Activated CD4-positive, CD25-positive, alpha-beta regulatory T cell treated with anti-CD3 and anti-CD28 coated beads, Interleukin-2, amount 50 U/mL, for 16 hours (primary cell): ENCODE measurements at regions not wholly inside any gene's neighbourhood (a gene's known extent, or its start where the extent isn't known, plus 50 kb on each side); places are given as distances from the start of the nearest gene placed in this dataset.

Experiments used
- DNase-seq: peaks from one replicate; pipeline ENCODE4 v3.0.0-alpha.2; 2020; ENCODE audit warnings: low read depth, low spot score

GRCh38 chr2:173818285-173818684, 146.9 kb downstream of the SP3 start:
- no peak for DNase-seq

- DNase-seq = no peak
Observed at GRCh38 chr2:173819852-173820251, 145.3 kb downstream of the SP3 start.

DNA sequence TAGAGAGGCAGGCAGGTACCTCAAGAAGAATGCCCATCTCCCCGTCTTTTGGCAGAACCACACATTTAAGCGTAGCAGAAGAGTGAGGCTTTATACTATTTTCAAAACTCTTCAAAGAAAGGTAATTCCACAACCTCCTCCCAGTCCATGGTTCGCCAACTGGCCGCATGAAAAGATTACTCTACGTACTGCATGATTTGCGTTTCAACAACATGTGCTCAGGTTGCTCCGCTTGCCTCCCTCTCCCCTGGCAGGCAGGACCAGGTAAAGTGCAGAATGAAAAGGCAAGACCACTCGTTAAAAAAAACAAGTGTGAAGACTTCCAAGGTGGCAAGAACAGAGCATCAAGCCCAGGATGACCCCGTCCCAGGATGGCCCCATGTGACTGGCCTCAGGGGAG, 143.7 kb downstream of the SP3 start:
- DNase-seq = no peak

DNA sequence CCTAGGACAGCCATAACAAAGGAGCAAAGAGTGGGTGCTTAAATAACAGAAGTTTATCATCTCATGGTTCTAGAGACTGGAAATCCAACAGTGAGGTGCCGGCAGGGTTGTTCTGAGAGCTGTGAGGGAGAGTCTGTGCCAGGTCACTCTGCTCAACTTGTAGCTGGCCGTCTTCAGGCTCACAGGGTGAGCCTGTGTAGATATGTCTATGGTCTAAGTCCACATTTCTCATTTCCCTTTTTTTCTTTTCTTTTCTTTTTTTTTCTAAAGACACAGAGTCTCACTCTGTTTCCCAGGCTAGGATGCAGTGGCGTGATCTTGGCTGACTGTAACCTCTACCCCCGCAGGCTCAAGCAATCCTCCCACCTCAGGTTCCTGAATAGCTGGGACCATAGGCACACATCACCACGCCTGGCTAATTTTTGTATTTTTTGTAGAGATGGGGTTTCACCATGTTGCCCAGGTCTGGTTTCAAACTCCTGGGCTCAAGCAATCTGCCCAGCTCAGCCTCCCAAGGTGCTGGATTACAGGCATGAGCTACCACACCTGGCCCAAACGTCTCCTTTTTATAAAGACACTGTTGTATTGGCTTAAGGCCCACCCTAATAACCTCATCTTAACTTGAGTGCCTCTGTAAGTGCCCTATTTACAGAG, 142.2 kb downstream of the SP3 start:
- DNase-seq = no peak

- DNase-seq = no peak
Observed at GRCh38 chr2:173823543-173823939, 141.6 kb downstream of the SP3 start.

- DNase-seq = no peak
Observed at GRCh38 chr2:173828189-173829142, 136.7 kb downstream of the SP3 start.

GRCh38 chr2:173829727-173830126, 135.4 kb downstream of the SP3 start:
- DNase-seq = no peak

- DNase-seq = no peak
Observed at GRCh38 chr2:173830170-173830569, 135.0 kb downstream of the SP3 start.

- no peak for DNase-seq
Observed at GRCh38 chr2:173831312-173832229, 133.6 kb downstream of the SP3 start.

DNA sequence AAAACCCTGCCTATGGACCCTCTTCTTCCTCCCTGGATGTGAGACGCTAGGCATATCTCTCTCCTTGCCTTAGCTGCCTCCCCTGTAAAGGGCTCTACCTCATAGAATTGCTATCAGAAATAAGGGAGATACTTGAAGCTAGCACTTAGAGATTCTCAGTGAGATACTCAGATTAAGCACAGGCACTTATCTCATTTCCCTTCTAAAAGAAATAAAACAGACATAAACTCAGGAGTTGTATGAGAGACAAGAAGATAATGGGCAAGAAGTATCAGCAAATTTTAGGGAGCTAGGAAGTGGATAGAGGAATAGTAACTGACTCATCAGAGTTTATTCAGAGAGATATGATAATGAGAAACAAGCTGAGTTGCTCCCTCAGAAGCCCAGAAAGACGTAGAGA, 131.0 kb downstream of the SP3 start:
- no peak for DNase-seq

DNA sequence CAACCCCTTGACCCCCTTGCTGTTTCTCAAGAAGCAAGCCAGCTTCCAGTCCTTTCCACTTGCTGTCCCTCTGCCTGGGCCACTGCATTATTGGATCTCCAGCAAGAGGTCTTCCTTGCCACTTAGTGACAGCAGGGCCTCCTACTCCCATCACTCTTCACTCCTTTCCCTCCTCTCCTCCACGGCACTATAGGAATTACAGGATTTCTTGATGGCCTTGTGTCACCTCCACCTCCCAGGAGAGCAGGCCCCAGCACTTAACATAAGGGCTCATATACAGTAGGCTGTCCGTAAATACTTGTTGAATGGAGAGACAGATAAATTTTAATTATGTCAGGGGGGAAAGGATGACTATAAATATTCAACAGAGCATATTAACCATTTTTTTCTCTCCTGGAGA, 129.4 kb downstream of the SP3 start:
- no peak for DNase-seq

DNA sequence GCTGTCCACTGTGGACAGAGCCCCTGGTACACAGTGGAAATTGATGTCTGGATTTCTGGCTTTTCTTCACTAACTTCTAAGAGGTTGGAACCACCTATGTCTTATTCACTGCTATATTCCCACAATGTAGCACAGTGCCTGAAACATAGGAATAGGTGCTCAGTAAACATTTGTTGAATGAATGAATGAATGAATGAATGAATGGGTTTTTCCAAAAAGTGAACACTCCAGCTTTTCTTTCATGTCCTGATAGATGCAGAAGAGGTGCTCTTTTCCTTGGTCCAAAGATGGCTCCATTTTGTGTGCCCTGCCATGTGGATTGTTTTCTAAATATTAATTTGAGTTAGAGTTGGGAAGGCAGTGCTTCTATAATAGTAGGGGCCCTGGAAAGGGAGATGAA, 124.1 kb downstream of the SP3 start:
- DNase-seq = no peak

DNA sequence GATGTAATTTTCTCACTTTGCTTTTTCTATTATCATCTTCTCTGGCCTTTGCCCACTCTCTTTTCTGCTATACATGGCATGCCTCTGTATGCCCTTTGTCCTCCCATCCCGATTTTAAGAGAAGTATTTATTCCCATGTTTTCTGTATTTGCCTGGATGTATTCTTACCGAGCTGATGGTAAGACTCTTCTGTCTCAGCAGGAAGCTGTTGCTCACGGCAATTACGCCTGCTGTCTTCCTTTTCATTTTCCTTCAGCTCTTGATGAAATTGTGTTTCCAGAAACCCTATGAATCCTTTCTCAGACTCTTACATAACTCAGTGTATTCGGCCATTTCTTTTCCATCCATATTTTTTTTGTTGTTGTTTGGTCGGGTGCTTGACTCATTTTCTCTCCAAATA, 121.6 kb downstream of the SP3 start:
- DNase-seq = no peak

DNA sequence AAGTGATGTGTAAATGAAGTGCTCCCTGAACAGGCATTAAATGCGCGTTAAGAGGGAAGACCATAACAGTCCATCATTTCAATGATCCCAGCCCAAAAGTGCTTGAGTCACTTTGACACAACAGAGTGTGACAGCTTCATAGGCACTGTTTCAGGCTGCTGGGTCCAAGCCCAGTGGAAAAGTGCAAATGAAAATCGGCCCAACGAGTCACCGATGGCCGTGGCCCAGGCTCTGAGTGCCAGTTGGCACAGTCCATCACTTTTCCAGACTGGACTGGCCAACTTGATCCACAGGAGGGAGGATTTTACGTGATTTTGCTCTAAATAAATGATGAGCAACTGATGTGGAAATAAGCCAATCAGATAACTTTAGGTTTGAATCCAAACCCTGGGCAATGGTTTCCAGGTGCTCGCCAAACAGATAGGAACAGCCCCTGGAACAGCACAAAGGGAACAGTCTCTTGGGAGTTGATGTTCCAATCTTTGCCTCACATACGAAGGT, 114.0 kb downstream of the SP3 start:
- DNase-seq = no peak

DNA sequence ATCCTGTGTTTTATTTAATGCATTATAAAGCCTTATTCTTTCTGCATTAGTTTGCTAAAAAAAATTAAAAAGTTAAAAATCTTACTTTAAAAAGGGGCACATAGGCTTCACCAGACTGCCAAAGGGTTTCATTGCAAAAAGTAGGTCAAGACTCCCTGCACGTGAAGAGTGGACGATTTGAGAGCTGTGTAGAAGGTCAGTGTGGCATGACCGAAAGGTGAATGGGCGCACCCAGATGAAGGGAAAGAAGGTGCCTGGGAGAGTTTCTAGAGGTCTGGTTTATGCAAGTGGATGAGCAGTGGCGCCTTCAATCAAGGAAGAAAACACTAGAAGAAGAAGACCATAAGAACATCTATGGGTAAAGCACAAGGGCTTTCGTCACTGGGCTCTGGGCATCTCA, 111.0 kb downstream of the SP3 start:
- no peak for DNase-seq

DNA sequence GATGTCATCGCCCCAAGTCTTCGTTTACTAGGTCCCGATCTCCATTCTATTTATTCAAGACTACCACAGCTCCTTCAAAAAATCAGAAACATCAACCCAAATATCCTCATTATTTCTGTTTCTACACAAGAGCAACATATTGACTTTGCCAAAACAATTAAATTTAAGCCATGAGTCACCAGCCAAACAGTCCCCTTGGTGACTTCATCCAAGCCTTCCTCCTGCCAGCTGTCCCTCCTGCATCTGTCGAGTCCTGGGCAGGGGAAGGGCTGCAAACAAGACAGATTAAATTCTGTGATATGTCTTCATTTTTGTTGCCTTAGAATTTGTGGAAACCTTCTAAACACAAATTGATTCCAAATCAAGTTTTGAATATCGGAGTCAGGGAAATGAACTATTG, 110.3 kb downstream of the SP3 start:
- DNase-seq = no peak

- no peak for DNase-seq
Observed at GRCh38 chr2:173855661-173856060, 109.5 kb downstream of the SP3 start.
